ENCODE measurements at regions not wholly inside any gene's neighbourhood (a gene's known extent, or its start where the extent isn't known, plus 50 kb on each side); places are given as distances from the start of the nearest gene placed in this dataset.

DNA sequence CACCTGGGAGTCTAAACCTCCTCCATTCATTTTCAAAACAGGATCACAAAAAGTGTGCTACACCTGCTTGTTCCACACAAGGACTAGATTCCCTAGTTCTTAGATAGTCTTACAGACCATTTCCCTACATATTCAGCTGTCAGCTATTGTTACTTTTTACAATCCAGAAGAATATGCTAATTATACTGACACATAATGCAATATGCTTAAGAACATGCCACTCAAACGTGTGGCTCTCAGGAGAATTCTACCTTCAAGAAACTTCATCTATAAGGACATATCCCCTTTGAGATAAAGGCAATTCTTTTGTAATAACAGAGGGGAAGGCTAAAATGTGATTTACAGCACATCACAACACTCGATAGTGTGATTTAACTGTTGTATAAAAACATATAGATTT, 456.1 kb upstream of the ARRDC3 start:
- Histone ChIP-seq H3K27me3 (replicated peaks in 1 of 4; ENCODE audit: control extremely low read depth in 1 of 4, control insufficient read depth in 3 of 4, insufficient read depth in 4 of 4, low read length in 3 of 4) (no peaks in the 10 kb centered on the region), H3K79me2 (ENCODE audit: control insufficient read depth, insufficient read depth, low read length) (no peaks in the 10 kb centered on the region), H2AFZ (ENCODE audit: insufficient read depth, low read depth, low read length, poor library complexity, severe bottlenecking) (no peak overlapping the region), H3K4me2 (replicated peaks; ENCODE audit: low read depth, low read length, poor library complexity, severe bottlenecking) (no peak overlapping the region), H3K4me3 (ENCODE audit: control extremely low read depth in 1 of 5, extremely low read depth in 1 of 5, insufficient read depth in 1 of 5, low read depth in 2 of 5, low read length in 4 of 5) (no peak overlapping the region), H3K36me3 (replicated peaks in 1 of 2; ENCODE audit: control extremely low read depth in 1 of 2, control insufficient read depth in 1 of 2, extremely low read depth in 1 of 2, insufficient read depth in 2 of 2, low read length in 1 of 2) (no peaks in the 10 kb centered on the region), H4K20me1 (ENCODE audit: control insufficient read depth, insufficient read depth, low read length, poor library complexity, severe bottlenecking) (no peaks in the 10 kb centered on the region), H3K9ac (ENCODE audit: low read length) (no peak overlapping the region), H3K4me1 (ENCODE audit: control insufficient read depth in 2 of 2, insufficient read depth in 2 of 2, low read length in 2 of 2) (no peaks in the 10 kb centered on the region), H3K9me3 (ENCODE audit: control extremely low read depth in 1 of 3, control insufficient read depth in 2 of 3, insufficient read depth in 1 of 3, low read length in 2 of 3) (peaks cover 0 to 3% (median 0%) of the 10 kb centered on the region in 3 donors), H3K27ac (ENCODE audit: low read length in 2 of 2) (no peak overlapping the region)
- H3K9me3 Mint-ChIP-seq (ENCODE audit: insufficient read depth), result no peaks in the 10 kb centered on the region
- intact Hi-C loops (cut with micrococcal nuclease), result no loop called here
- DNase-seq, result no peak
- WGBS (ENCODE audit: insufficient coverage), result no CpG with 5 or more reads among the region's 2 CpGs
- TF ChIP-seq, protein P1, sequence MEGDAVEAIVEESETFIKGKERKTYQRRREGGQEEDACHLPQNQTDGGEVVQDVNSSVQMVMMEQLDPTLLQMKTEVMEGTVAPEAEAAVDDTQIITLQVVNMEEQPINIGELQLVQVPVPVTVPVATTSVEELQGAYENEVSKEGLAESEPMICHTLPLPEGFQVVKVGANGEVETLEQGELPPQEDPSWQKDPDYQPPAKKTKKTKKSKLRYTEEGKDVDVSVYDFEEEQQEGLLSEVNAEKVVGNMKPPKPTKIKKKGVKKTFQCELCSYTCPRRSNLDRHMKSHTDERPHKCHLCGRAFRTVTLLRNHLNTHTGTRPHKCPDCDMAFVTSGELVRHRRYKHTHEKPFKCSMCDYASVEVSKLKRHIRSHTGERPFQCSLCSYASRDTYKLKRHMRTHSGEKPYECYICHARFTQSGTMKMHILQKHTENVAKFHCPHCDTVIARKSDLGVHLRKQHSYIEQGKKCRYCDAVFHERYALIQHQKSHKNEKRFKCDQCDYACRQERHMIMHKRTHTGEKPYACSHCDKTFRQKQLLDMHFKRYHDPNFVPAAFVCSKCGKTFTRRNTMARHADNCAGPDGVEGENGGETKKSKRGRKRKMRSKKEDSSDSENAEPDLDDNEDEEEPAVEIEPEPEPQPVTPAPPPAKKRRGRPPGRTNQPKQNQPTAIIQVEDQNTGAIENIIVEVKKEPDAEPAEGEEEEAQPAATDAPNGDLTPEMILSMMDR (IDR thresholded peaks at IDR 0.05), result no peak
- TF ChIP-seq EZH2 (IDR thresholded peaks at IDR 0.05; ENCODE audit: borderline replicate concordance, insufficient read depth, low read depth, low read length, poor library complexity, severe bottlenecking), result no peak
- no peak for ATAC-seq (ENCODE audit: low read depth)
- ChIA-PET CTCF (no interaction called here), POLR2A (no interaction called here)
- no peak overlapping the region for H3K4me3 Mint-ChIP-seq
- no peaks in the 10 kb centered on the region for H3K4me1 Mint-ChIP-seq
- H3K27ac Mint-ChIP-seq, result no peak overlapping the region
- H3K27me3 Mint-ChIP-seq, result no peaks in the 10 kb centered on the region

DNA sequence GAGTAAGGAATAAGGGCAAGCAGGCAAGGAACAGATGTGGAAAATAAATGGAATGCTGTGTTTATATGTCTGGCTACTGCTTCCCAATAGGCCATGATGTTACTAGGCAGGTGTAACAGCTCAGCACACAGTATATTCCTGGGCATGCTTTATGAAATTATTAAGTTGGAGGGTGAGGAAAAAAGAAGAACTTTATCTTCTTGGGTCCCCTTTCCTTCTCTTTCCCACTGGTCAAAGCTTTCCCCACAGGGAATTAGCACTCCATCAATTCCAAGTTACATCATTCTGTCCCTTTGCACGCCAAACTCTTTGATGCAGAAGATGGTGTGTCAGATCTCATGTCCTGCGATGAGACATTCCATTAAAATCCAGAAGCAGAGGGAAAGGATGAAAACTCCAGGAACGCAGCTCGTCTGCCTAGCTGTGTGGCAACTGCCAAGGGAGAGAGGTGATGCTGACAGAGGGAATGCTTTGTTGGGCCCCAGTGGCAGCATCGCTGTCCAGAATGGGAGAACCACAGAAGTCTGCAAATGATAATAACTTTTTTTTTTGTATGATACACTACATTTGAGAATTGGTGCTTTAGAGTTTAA, 447.3 kb upstream of the ARRDC3 start:
- ATAC-seq (ENCODE audit: low read depth) (no peak), DNase-seq (no peak)
- H3K4me2 ChIP-seq (replicated peaks; ENCODE audit: low read depth, low read length, poor library complexity, severe bottlenecking), result no peak overlapping the region
- ChIA-PET POLR2A (no interaction called here), CTCF (no interaction called here)
- intact Hi-C loops (cut with micrococcal nuclease), result no loop called here
- no peak overlapping the region for H2AFZ ChIP-seq (ENCODE audit: insufficient read depth, low read depth, low read length, poor library complexity, severe bottlenecking)
- H3K27me3 ChIP-seq (replicated peaks in 1 of 4; ENCODE audit: control extremely low read depth in 1 of 4, control insufficient read depth in 3 of 4, insufficient read depth in 4 of 4, low read length in 3 of 4), result no peaks in the 10 kb centered on the region
- no peak overlapping the region for H3K4me3 ChIP-seq (ENCODE audit: control extremely low read depth in 1 of 5, extremely low read depth in 1 of 5, insufficient read depth in 1 of 5, low read depth in 2 of 5, low read length in 4 of 5)
- WGBS (ENCODE audit: insufficient coverage), result 94% methylated on average over 2 of the region's 5 CpGs
- H3K4me1 ChIP-seq (ENCODE audit: control insufficient read depth in 2 of 2, insufficient read depth in 2 of 2, low read length in 2 of 2), result no peaks in the 10 kb centered on the region
- no peaks in the 10 kb centered on the region for H3K9me3 ChIP-seq (ENCODE audit: control extremely low read depth in 1 of 3, control insufficient read depth in 2 of 3, insufficient read depth in 1 of 3, low read length in 2 of 3)
- Mint-ChIP-seq H3K4me1 (no peaks in the 10 kb centered on the region), H3K27me3 (no peaks in the 10 kb centered on the region), H3K27ac (no peak overlapping the region), H3K4me3 (no peak overlapping the region), H3K9me3 (ENCODE audit: insufficient read depth) (no peaks in the 10 kb centered on the region)
- TF ChIP-seq, protein P1 (IDR thresholded peaks at IDR 0.05), result no peak
- no peak for TF ChIP-seq EZH2 (IDR thresholded peaks at IDR 0.05; ENCODE audit: borderline replicate concordance, insufficient read depth, low read depth, low read length, poor library complexity, severe bottlenecking)
- H3K27ac ChIP-seq (ENCODE audit: low read length in 2 of 2), result no peak overlapping the region
- H3K79me2 ChIP-seq (ENCODE audit: control insufficient read depth, insufficient read depth, low read length), result no peaks in the 10 kb centered on the region
- no peak overlapping the region for H3K9ac ChIP-seq (ENCODE audit: low read length)
- no peaks in the 10 kb centered on the region for H3K36me3 ChIP-seq (replicated peaks in 1 of 2; ENCODE audit: control extremely low read depth in 1 of 2, control insufficient read depth in 1 of 2, extremely low read depth in 1 of 2, insufficient read depth in 2 of 2, low read length in 1 of 2)
- H4K20me1 ChIP-seq (ENCODE audit: control insufficient read depth, insufficient read depth, low read length, poor library complexity, severe bottlenecking), result no peaks in the 10 kb centered on the region

Data from B cell (primary cell).